GM18870 (cell line): ENCODE measurements at regions not wholly inside any gene's neighbourhood (a gene's known extent, or its start where the extent isn't known, plus 50 kb on each side); places are given as distances from the start of the nearest gene placed in this dataset.

Source experiments
- ATAC-seq: cut with Tn5 transposase; IDR thresholded peaks from one replicate; pipeline ENCODE4 v1.9.1; 2021; ENCODE audit warnings: moderate library complexity; ENCODE audit not compliant: unreplicated experiment

- ATAC-seq, result no peak
Measured at GRCh38 chr5:173383711-173384110, 55.5 kb upstream of the STC2 start.

- no peak for ATAC-seq
Measured at GRCh38 chr5:173378727-173379126, 50.5 kb upstream of the STC2 start.
